Heart right ventricle (tissue), 16 donors: ENCODE measurements at regions not wholly inside any gene's neighbourhood (a gene's known extent, or its start where the extent isn't known, plus 50 kb on each side); places are given as distances from the start of the nearest gene placed in this dataset.

ENCODE experiments used
- ATAC-seq, 8 donors: fragments of 200-7000 bp; cut with Tn5 transposase; one replicate each; pipeline ENCODE4 v1.9.1; 2020; ENCODE audit warnings: mild to moderate bottlenecking in 8 of 8, moderate library complexity in 8 of 8, moderate number of reproducible peaks in 1 of 8
- DNase-seq, 2 donors: peaks; one replicate each; pipeline ENCODE4 v3.0.0-alpha.2; 2020
- H3K27ac ChIP-seq, 10 donors: fragments of 200-600 bp; sonication (generic) in 2 of 10; one replicate each; pipeline versions ENCODE4 v1.5.0 to v1.8.0; 2020 to 2022; ENCODE audit warnings: mild to moderate bottlenecking in 3 of 10
- H3K27me3 ChIP-seq, 7 donors: fragments of 200-600 bp; one replicate each; pipeline ENCODE4 v1.8.0; 2021 to 2022; ENCODE audit warnings: mild to moderate bottlenecking in 2 of 7
- H3K36me3 ChIP-seq, 9 donors: fragments of 200-600 bp; sonication (generic) in 1 of 9; one replicate each; pipeline versions ENCODE4 v1.5.0 to v1.8.0; 2020 to 2022; ENCODE audit warnings: mild to moderate bottlenecking in 2 of 9
- H3K4me1 ChIP-seq, 9 donors: fragments of 200-600 bp; sonication (generic) in 1 of 9; one replicate each; pipeline versions ENCODE4 v1.5.0 to v1.8.0; 2020 to 2022; ENCODE audit warnings: mild to moderate bottlenecking in 4 of 9
- H3K4me3 ChIP-seq, 10 donors: fragments of 200-600 bp; sonication (generic) in 2 of 10; one replicate each; pipeline versions ENCODE4 v1.5.0 to v1.8.0; 2020 to 2022; ENCODE audit warnings: mild to moderate bottlenecking in 7 of 10, moderate library complexity in 2 of 10
- H3K9me3 ChIP-seq, 11 donors: fragments of 200-600 bp in 10 of 11; sonication (generic) in 2 of 11; one replicate each; pipeline versions ENCODE4 v1.5.0 to v1.8.0; 2013 to 2022; ENCODE audit warnings: mild to moderate bottlenecking in 2 of 11, control low read depth in 1 of 11, moderate library complexity in 1 of 11
- CTCF ChIP-seq, 9 donors: fragments of 200-600 bp; sonication (generic) in 2 of 9; IDR thresholded peaks; one replicate each; pipeline versions ENCODE4 v1.5.0 to v1.8.0; 2021 to 2022; ENCODE audit warnings: antibody characterized with exemption in 9 of 9, mild to moderate bottlenecking in 5 of 9, moderate library complexity in 1 of 9
- WGBS, 2 donors: extraction: QIAGEN DNeasy Blood & Tissue Kit; methylation state at CpG; one replicate each; pipeline ENCODE4 v1.1.7; 2013; ENCODE audit warnings: inconsistent platforms in 1 of 2; 5-methylcytosine and 5-hydroxymethylcytosine counted together
- intact Hi-C, 10 donors: fragments of 100-400 bp; cut with DNase I; formaldehyde crosslinking; loops; one replicate each; pipeline versions ENCODE4 v1.11.1 to v1.14.2; 2022
- donor health status: Arrhythmogenic right ventricular cardiomyopathy.
- donor health status: ischemic (EF 13 %, LVEDD 7.1; RV severe dilation, severe dysfunction).
- donor health status: healthy with polysubstance abuse.
- donor health status: DM: no; HTN: yes; CAD: no.
- donor health status: DM: no; HTN: no; CAD: no.
- donor health status: ischemic (EF 25% LVEDD 6.9; RV normal size, moderate dysfunction).
- donor health status: ischemic (EF 25% LVEDD 5.7; RV mildly dilated, moderate dysfunction).
- donor health status: healthy.
- donor health status: DM: yes; HTN: yes; CAD: no.
- donor health status: Ischemic cardiomyopathy.
- donor health status: ischemic (EF 35%, LVEDD 5.7; RV mildly dilated, moderate dysfunction).
- donor health status: nonischemic (EF 11% LVEDD 7.7; RV severe dilation, severe dysfunction).
- donor health status: DM: yes; HTN: yes; CAD: no.
- donor health status: PGD.
- donor health status: ischemic (EF 29% LVEDD 5.4; RV normal size, mild dysfunction).
- donor health status: nonischemic (EF 23%, LVEDD 6.1; RV moderate dilation, normal function).

DNA sequence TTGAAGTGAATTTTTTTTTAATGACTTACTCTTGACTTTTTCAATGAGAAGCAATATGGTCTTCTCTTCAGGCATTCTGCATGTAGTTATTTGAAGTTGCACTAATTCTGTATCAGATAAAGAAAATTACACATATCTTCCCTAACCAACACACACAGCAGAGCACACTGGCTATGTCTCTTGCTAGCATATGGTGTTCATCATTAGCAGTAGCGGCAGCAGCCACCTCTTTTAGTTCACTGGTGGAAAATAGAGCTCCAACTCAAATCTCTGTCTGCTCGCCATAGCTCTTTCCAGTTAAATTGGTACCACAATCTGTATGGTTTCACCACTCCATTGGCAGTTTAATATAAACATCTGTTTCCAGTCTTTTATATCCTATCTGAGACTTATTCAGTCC is 278.1 kb upstream of the ZEB2 start:
- Histone ChIP-seq H3K4me3 (no peak overlapping the region), H3K4me1 (peaks cover 0 to 10% (median 0%) of the 10 kb centered on the region in 9 donors), H3K27me3 (no peaks in the 10 kb centered on the region), H3K36me3 (no peaks in the 10 kb centered on the region), H3K9me3 (no peaks in the 10 kb centered on the region), H3K27ac (peak overlapping the region in 1 of 10 donors; percentile 9)
- ATAC-seq (no peak), DNase-seq (no peak)
- WGBS, 2 donors: 83 to 85% methylated on average over 2 of the region's 2 CpGs
- intact Hi-C loops: no loop called here
- no peak for TF ChIP-seq CTCF (IDR thresholded peaks at IDR 0.05)

DNA sequence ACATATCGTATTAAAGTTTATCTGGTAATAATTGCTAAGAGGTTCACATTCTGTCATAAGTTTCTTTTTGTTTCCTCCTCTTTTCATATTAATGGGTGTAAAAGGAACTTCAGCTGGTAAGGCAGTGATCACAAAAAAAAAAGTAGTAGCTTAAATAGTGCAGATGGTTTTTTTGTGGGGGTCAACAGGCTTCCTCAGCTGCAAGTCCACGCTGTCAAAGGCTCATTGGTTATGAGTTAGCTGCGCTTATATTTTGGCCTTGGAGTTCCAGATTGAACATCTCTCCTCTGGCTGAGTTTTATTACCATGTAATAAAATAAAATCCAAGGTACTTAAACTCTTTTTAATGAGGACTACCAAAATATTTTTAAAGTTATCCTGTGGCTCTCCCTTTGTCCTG is 277.0 kb upstream of the ZEB2 start:
- H3K27me3 ChIP-seq: no peaks in the 10 kb centered on the region
- H3K4me3 ChIP-seq: no peak overlapping the region
- H3K4me1 ChIP-seq: peaks cover 0 to 10% (median 0%) of the 10 kb centered on the region in 9 donors
- H3K36me3 ChIP-seq: no peaks in the 10 kb centered on the region
- no peak for ATAC-seq
- no peaks in the 10 kb centered on the region for H3K9me3 ChIP-seq
- TF ChIP-seq CTCF (IDR thresholded peaks at IDR 0.05): no peak
- intact Hi-C loops: no loop called here
- peak overlapping the region in 2 of 10 donors; percentile 15 to 22 for H3K27ac ChIP-seq
- DNase-seq: no peak
- WGBS, 2 donors: 70 to 77% methylated on average over 3 of the region's 3 CpGs

DNA sequence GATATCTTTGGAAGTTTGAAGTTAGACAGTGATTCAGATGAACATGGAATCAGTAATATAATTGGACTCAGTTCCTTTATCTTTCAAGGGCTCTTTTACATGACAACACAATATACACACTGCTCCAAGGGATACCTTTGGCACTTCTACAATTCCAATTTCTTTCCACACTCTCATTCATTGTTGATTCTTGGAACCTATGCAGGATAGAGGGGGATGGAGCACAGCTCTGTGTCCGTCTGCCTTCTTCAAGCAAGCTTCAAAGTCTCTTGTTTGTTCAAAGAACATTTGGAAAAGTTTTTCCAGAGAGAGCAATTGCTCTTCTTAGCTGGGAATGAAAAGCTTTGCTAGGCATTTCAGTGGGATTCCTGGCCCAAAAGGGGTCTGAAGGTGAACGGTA is 276.2 kb upstream of the ZEB2 start:
- Histone ChIP-seq H3K9me3 (no peaks in the 10 kb centered on the region), H3K27ac (peak overlapping the region in 2 of 10 donors; percentile 15 to 22), H3K36me3 (no peaks in the 10 kb centered on the region), H3K4me3 (no peak overlapping the region), H3K27me3 (no peaks in the 10 kb centered on the region), H3K4me1 (peaks cover 0 to 10% (median 0%) of the 10 kb centered on the region in 9 donors)
- 60 to 73% methylated on average over 2 of the region's 2 CpGs for WGBS, 2 donors
- ATAC-seq (no peak), DNase-seq (no peak)
- no peak for TF ChIP-seq CTCF (IDR thresholded peaks at IDR 0.05)
- intact Hi-C loops: no loop called here

GRCh38 chr2:144785253-144785652 is 265.3 kb upstream of the ZEB2 start:
- intact Hi-C loops: no loop called here
- Histone ChIP-seq H3K9me3 (peaks cover 0 to 26% (median 0%) of the 10 kb centered on the region in 11 donors), H3K4me3 (no peak overlapping the region), H3K27me3 (no peaks in the 10 kb centered on the region), H3K4me1 (no peaks in the 10 kb centered on the region), H3K36me3 (no peaks in the 10 kb centered on the region), H3K27ac (no peak overlapping the region)
- DNase-seq (no peak), ATAC-seq (no peak)
- WGBS, 2 donors: 92 to 95% methylated on average over 5 of the region's 5 CpGs
- no peak for TF ChIP-seq CTCF (IDR thresholded peaks at IDR 0.05)
